ENCODE measurements at regions not wholly inside any gene's neighbourhood (a gene's known extent, or its start where the extent isn't known, plus 50 kb on each side); places are given as distances from the start of the nearest gene placed in this dataset.

GRCh38 chr1:82844911-82845827, 1044.4 kb downstream of the ADGRL2 start:
- TF ChIP-seq MYC (IDR thresholded peaks at IDR 0.05; ENCODE audit: low read depth, low read length) (no peak), POLR2A (IDR thresholded peaks at IDR 0.05; ENCODE audit: extremely low read depth, insufficient read length) (no peak), CTCF (IDR thresholded peaks at IDR 0.05; ENCODE audit: low read depth, low read length) (no peak)
- TF ChIP-seq, protein P1, sequence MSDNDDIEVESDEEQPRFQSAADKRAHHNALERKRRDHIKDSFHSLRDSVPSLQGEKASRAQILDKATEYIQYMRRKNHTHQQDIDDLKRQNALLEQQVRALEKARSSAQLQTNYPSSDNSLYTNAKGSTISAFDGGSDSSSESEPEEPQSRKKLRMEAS (IDR thresholded peaks at IDR 0.05; ENCODE audit: low read depth, low read length) = no peak
- no peak overlapping the region for H3K4me3 ChIP-seq (ENCODE audit: low read depth, low read length)
- DNase-seq (ENCODE audit: low read depth) = no peak

- no peak for DNase-seq (ENCODE audit: low read depth)
- no peak overlapping the region for H3K4me3 ChIP-seq (ENCODE audit: low read depth, low read length)
- TF ChIP-seq, protein P1 (IDR thresholded peaks at IDR 0.05; ENCODE audit: low read depth, low read length) = no peak
- no peak for TF ChIP-seq MYC (IDR thresholded peaks at IDR 0.05; ENCODE audit: low read depth, low read length)
- TF ChIP-seq CTCF (IDR thresholded peaks at IDR 0.05; ENCODE audit: low read depth, low read length) = no peak
- TF ChIP-seq POLR2A (IDR thresholded peaks at IDR 0.05; ENCODE audit: extremely low read depth, insufficient read length) = no peak
Measured at GRCh38 chr1:82844447-82844846, 1043.7 kb downstream of the ADGRL2 start.

DNA sequence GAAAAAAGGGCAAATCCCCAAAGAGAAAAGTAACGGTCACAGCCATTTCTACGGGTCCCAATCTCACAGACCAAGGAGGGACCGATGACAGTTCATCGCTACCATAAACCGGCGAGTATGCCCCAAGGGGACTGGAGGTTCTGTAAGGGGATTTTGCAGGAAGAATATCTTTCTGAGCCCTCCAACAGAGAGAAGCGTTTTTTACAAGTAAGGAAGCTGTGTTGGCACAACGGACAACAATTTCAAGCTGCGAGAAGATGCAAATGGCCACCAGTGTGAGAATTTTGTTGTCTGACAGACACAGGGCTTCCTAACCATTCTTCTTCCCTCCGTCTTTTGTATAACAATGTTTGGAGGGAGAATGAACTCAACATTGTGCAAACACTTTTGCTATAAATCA, 1043.1 kb downstream of the ADGRL2 start:
- no peak for DNase-seq (ENCODE audit: low read depth)
- no peak overlapping the region for H3K4me3 ChIP-seq (ENCODE audit: low read depth, low read length)
- TF ChIP-seq POLR2A (IDR thresholded peaks at IDR 0.05; ENCODE audit: extremely low read depth, insufficient read length) (no peak), CTCF (IDR thresholded peaks at IDR 0.05; ENCODE audit: low read depth, low read length) (no peak), MYC (IDR thresholded peaks at IDR 0.05; ENCODE audit: low read depth, low read length) (no peak)
- TF ChIP-seq, protein P1 (IDR thresholded peaks at IDR 0.05; ENCODE audit: low read depth, low read length) = no peak

- H3K4me3 ChIP-seq (ENCODE audit: low read depth, low read length) = no peak overlapping the region
- TF ChIP-seq, protein P1 (IDR thresholded peaks at IDR 0.05; ENCODE audit: low read depth, low read length) = no peak
- no peak for TF ChIP-seq CTCF (IDR thresholded peaks at IDR 0.05; ENCODE audit: low read depth, low read length)
- no peak for TF ChIP-seq MYC (IDR thresholded peaks at IDR 0.05; ENCODE audit: low read depth, low read length)
- no peak for DNase-seq (ENCODE audit: low read depth)
Measured at GRCh38 chr1:82840192-82840591, 1039.5 kb downstream of the ADGRL2 start.

- no peak for DNase-seq (ENCODE audit: low read depth)
- TF ChIP-seq POLR2A (IDR thresholded peaks at IDR 0.05; ENCODE audit: extremely low read depth, insufficient read length) = no peak
- TF ChIP-seq MYC (IDR thresholded peaks at IDR 0.05; ENCODE audit: low read depth, low read length) = no peak
- H3K4me3 ChIP-seq (ENCODE audit: low read depth, low read length) = no peak overlapping the region
Measured at GRCh38 chr1:82837766-82838465, 1037.2 kb downstream of the ADGRL2 start.

Measured in NB4 (cell line).